ENCODE measurements at regions not wholly inside any gene's neighbourhood (a gene's known extent, or its start where the extent isn't known, plus 50 kb on each side); places are given as distances from the start of the nearest gene placed in this dataset.

DNA sequence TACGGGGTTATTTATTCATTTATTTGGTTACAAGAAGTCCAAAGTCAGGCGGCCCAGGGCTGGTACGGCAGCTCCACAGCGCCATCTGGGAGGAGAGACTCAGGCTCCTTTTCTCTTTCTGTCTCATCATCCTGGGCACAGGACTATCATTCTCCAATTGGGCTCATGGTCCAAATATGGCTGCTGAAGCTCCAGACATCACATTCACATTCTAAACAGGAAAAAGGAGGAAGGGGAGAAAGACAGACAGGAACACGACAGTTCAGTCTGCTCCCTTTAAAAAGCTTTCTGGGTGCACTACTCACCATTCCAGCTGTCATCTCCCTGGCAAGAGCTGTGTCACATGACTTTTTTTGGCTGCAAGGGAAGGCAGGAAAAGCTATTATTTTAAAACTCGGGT is 74.4 kb upstream of the PDZD8 start:
- TF ChIP-seq POLR2AphosphoS5 (IDR thresholded peaks at IDR 0.05) (no peak), POLR2A (IDR thresholded peaks at IDR 0.05) (no peak)

Measured in gastroesophageal sphincter (tissue), 2 donors.